NCI-H446 treated with DMSO at 0.1 percent for 48 hours (cell line): ENCODE measurements at regions not wholly inside any gene's neighbourhood (a gene's known extent, or its start where the extent isn't known, plus 50 kb on each side); places are given as distances from the start of the nearest gene placed in this dataset.

ENCODE experiments used
- DNase-seq: peaks from one replicate; lab custom pipeline; 2025; lab: John Stamatoyannopoulos, UW

DNA sequence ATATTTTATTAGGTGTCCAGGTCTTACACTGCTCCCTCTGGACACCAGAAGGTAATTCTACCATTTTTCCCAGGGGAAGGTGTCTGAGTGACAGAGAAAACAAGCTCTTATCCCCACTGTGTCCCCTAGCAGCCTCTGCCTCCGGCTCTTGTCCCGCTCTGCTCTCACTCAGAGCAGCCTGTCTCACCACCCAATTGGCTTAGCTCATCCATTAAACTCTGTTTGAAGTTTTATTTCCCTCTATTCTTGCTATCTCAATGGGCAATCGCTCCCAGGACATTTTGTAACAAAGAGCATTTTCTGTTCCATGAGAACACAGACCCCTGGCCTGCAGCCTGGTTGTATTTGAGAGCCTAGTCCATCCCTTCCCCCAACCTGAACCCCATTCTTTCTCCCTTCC lies 90.6 kb upstream of the LDAH start:
- no peak for DNase-seq

DNA sequence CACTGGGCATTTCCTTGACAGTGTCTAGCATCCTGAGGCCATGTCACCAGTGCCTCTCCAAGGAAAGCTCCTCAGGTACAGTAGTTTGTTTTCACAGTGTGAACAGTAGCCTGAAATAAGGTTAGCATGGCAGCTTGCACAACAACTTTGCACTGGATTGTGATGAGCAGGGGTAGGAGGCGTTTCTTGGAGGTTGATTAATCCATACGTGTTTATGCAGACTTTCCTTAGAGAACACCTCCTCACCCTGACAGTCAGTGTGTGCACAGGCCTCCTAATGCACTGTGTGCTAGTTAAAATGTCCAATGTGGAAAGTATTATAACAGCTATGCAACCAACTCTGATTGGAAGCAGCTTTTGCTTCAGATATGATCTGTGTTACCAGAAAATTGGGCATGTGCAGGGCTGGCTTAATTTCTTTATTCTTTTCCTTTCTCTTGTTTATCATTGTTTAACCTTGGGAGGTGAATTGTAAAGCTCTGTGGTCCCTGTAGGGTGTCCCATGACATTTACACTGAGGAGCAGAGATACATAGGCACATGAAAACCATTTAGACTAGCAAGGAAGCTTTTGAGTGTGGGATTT lies 77.2 kb upstream of the LDAH start:
- DNase-seq: no peak

DNA sequence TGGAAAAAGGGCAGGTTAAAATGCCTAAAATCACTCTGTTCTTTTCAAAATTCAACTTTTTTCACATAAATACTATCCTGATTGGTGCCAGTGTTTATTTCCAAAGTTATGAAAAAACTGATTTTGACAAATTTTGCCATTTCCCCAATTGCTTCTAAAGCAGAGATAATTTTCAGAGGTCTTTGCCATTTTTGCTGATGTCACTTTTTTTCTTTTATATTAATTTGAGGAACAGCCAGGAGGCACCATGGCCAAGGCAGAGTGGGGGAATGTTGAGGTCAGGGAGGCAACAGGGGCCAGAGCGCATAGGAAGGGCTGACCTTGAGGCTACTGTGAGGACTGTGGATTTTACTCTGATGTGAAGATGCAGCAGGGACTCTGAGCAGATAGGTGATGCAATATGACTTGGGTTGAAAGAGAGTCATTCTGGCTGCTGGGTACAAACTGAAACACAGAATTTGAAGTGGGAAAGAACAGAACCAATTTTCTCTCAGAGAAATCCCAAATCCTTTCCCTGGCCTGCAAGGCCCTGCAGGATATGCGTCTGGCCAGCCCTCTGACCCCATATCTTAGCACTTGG lies 75.1 kb upstream of the LDAH start:
- no peak for DNase-seq

DNA sequence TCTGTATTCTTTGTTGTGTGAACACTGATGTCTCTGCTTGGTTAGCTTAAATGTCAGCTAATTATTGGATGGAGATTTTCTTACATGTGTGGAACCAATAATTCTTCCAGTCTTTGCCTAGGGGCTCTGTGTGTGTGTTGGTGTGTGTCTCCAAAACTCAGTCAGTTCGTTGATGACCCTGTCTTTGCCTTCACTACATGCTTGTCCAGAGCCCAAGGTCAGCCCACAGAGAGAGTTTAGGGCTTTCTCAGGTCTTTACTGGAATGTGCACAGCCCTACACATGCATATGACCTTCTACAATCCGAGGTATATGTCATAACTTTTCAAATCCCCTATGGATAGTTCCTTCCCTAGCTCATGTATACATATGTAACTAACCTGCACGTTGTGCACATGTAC lies 74.1 kb upstream of the LDAH start:
- DNase-seq: no peak

DNA sequence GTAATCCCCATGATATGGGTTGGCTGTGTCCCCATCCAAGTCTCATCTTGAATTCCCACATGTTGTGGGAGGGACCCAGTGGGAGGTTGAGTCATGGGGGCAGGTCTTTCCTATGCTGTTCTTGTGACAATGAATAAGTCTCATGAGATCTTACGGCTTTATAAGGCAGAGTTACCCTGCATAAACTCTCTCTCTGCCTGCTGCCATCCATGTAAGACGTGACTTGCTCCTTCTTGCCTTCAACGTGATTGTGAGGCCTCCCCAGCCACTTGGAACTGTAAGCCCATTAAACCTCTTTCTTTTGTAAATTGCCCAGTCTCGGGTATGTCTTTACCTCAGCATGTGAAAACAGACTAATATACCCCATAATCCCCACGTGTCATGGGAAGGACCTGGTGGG lies 61.9 kb upstream of the LDAH start:
- DNase-seq: no peak

DNA sequence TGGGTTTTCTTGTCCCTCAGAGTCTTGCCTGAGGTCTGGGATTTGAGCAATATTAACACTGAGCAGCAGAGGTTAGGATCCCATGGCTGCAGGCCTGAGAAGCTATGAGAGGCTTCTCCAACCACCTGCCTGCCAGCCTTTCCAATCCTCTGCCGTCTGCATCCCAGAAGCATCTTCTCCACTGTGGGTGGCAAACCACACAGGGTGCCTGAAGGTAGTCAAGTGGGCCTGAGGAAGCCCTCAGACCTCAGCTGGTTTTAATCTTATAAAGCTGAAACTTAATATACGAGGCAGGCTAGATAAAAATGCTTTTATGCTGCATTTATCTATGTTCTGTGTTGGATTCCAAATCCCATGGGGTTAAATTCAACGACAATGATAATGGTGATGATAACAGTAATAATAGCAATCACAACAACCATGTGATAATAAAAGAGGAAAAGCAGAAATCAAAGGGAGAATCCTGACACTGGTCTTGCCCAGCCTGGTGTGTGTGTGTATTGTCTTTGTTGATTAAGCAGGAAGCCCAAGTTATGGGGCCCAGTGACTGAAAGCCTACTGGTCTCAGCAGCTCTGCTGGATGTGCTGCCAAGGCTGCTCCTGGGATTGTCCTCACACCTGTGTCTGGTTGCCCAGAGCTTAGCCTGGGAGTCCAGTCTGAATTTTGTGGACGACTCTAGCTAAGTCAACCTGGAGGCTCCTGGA lies 59.7 kb upstream of the LDAH start:
- DNase-seq: no peak

DNA sequence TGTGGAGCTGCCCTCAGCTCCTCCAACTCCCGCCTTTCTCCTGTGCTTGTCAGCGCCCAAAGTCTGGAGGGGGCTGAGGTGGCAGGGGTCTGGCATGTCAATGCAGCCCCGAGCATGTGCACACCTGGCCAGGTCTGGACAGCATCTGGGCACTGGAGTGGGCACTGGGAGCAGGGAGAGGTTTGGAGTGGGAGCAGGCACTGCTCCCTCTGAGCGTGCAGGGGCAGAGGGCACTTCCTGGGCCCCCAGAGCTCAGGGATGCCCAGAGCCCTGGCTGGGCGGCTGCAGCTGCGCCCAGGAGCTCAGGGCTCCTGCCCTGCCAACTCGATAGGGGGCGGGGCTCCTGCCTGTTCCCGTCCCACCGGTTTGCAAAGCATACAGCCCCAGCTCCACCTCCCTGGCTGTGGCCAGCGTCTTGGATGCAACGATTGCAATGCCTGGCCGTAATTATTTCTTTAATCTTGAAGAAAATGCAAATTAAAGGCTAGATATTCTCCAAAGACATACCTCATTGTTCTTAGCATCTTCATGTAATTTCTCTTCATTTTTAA lies 57.4 kb upstream of the LDAH start:
- no peak for DNase-seq

DNA sequence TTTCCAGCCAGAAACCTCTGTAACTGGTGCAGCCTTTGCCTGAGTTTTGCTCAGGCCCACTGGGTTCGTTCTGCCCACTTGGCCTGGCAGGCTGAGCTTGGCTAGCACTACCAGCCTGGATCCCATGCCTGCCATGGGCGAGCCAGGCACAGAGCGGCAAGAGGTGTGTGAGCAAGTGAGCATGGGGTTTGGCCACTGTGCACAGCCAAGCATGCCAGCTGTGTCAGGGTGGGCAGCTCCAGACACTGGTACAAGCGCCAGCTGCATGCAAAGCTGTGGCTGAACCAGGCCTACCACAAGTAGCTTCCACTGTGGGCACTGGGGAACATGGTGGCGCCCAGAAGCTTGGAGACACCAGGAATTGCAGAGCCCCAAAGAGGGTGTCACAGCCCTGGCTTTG lies 56.3 kb upstream of the LDAH start:
- no peak for DNase-seq

DNA sequence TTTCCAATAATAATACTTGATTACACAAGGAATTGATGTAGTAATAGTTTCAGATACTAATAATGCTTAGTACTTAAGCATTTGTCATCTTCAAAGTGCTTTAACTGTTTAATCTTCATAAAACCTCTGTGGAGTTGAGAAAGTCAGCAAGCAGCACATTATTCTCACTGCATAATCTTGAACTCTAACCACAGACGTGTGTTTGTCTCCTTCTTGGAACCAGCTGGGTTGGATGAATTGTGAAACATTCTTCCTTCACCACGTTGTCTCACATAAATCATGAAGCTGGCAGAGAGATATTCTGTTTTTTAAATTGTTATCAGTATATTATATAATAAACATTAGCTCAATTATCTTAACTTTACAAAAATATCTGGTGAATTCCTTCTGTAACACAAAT lies 55.1 kb upstream of the LDAH start:
- no peak for DNase-seq
